Right lobe of liver (tissue), 4 donors: ENCODE measurements at regions not wholly inside any gene's neighbourhood (a gene's known extent, or its start where the extent isn't known, plus 50 kb on each side); places are given as distances from the start of the nearest gene placed in this dataset.

ENCODE experiments used
- CTCF ChIP-seq, 4 donors: fragments of 200-600 bp in 3 of 4; fragments of 450-650 bp in 1 of 4; IDR thresholded peaks; one replicate each; pipeline versions ENCODE4 v1.5.1 to v1.8.0; 2016 to 2022; ENCODE audit warnings: antibody characterized with exemption in 4 of 4, mild to moderate bottlenecking in 2 of 4
- POLR2A ChIP-seq: fragments of 450-650 bp; IDR thresholded peaks from one replicate; pipeline ENCODE4 v1.6.1; 2017; ENCODE audit warnings: antibody characterized with exemption, mild to moderate bottlenecking
- donor health status: DM: no; HTN: no; CAD: no.
- donor health status: DM: no; HTN: no; CAD: no.
- donor health status: DM: no; HTN: yes; CAD: no.

GRCh38 chr21:31786164-31786920 is 54.4 kb upstream of the SCAF4 start:
- TF ChIP-seq CTCF (IDR thresholded peaks at IDR 0.05), result no peak
- no peak for TF ChIP-seq POLR2A
